H1 (cell line): ENCODE measurements at regions not wholly inside any gene's neighbourhood (a gene's known extent, or its start where the extent isn't known, plus 50 kb on each side); places are given as distances from the start of the nearest gene placed in this dataset.

Experiments
- CBX5 ChIP-seq: fragments of 300-800, 300-1000 bp; sonication (generic); IDR thresholded peaks from 2 replicates; pipeline ENCODE4 v1.7.1; 2016; ENCODE audit warnings: antibody characterized with exemption, low read length, low read depth
- GTF2F1 ChIP-seq: IDR thresholded peaks from 2 replicates; pipeline ENCODE4 v1.6.1; 2012; ENCODE audit warnings: low read depth, low read length, improper control_type of control experiment, borderline replicate concordance
- TF ChIP-seq, protein P1 (sequence below): fragments of 300-600 bp; sonication (generic); IDR thresholded peaks from 2 replicates; pipeline ENCODE4 v1.7.1; 2012; ENCODE audit warnings: low read length, moderate library complexity, mild to moderate bottlenecking, inconsistent platforms; ENCODE audit not compliant: insufficient replicate concordance
- TF ChIP-seq, protein P2 (sequence below): IDR thresholded peaks from 2 replicates; pipeline ENCODE4 v1.6.1; 2012; ENCODE audit warnings: low read length, inconsistent platforms

DNA sequence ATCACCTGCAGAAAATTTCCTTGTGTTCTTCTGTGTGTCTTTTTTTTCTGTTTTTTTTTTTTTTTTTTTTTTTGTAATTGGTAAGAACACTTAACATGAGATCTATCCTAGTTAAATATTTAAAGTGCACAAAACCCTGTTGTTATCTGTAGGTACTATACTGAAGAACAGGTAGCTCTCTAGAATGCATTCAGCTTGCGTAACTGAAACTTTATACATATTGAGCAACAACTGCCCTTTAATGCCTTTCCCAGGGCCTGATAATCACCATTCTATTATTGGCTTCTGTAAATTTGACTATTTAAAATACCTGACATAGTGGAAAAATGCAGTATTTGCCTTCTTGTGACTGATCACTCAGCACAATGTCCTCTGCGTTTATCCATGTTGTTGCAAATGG is 701.8 kb downstream of the SUCLG1 start (continued):
- TF ChIP-seq, protein P1, sequence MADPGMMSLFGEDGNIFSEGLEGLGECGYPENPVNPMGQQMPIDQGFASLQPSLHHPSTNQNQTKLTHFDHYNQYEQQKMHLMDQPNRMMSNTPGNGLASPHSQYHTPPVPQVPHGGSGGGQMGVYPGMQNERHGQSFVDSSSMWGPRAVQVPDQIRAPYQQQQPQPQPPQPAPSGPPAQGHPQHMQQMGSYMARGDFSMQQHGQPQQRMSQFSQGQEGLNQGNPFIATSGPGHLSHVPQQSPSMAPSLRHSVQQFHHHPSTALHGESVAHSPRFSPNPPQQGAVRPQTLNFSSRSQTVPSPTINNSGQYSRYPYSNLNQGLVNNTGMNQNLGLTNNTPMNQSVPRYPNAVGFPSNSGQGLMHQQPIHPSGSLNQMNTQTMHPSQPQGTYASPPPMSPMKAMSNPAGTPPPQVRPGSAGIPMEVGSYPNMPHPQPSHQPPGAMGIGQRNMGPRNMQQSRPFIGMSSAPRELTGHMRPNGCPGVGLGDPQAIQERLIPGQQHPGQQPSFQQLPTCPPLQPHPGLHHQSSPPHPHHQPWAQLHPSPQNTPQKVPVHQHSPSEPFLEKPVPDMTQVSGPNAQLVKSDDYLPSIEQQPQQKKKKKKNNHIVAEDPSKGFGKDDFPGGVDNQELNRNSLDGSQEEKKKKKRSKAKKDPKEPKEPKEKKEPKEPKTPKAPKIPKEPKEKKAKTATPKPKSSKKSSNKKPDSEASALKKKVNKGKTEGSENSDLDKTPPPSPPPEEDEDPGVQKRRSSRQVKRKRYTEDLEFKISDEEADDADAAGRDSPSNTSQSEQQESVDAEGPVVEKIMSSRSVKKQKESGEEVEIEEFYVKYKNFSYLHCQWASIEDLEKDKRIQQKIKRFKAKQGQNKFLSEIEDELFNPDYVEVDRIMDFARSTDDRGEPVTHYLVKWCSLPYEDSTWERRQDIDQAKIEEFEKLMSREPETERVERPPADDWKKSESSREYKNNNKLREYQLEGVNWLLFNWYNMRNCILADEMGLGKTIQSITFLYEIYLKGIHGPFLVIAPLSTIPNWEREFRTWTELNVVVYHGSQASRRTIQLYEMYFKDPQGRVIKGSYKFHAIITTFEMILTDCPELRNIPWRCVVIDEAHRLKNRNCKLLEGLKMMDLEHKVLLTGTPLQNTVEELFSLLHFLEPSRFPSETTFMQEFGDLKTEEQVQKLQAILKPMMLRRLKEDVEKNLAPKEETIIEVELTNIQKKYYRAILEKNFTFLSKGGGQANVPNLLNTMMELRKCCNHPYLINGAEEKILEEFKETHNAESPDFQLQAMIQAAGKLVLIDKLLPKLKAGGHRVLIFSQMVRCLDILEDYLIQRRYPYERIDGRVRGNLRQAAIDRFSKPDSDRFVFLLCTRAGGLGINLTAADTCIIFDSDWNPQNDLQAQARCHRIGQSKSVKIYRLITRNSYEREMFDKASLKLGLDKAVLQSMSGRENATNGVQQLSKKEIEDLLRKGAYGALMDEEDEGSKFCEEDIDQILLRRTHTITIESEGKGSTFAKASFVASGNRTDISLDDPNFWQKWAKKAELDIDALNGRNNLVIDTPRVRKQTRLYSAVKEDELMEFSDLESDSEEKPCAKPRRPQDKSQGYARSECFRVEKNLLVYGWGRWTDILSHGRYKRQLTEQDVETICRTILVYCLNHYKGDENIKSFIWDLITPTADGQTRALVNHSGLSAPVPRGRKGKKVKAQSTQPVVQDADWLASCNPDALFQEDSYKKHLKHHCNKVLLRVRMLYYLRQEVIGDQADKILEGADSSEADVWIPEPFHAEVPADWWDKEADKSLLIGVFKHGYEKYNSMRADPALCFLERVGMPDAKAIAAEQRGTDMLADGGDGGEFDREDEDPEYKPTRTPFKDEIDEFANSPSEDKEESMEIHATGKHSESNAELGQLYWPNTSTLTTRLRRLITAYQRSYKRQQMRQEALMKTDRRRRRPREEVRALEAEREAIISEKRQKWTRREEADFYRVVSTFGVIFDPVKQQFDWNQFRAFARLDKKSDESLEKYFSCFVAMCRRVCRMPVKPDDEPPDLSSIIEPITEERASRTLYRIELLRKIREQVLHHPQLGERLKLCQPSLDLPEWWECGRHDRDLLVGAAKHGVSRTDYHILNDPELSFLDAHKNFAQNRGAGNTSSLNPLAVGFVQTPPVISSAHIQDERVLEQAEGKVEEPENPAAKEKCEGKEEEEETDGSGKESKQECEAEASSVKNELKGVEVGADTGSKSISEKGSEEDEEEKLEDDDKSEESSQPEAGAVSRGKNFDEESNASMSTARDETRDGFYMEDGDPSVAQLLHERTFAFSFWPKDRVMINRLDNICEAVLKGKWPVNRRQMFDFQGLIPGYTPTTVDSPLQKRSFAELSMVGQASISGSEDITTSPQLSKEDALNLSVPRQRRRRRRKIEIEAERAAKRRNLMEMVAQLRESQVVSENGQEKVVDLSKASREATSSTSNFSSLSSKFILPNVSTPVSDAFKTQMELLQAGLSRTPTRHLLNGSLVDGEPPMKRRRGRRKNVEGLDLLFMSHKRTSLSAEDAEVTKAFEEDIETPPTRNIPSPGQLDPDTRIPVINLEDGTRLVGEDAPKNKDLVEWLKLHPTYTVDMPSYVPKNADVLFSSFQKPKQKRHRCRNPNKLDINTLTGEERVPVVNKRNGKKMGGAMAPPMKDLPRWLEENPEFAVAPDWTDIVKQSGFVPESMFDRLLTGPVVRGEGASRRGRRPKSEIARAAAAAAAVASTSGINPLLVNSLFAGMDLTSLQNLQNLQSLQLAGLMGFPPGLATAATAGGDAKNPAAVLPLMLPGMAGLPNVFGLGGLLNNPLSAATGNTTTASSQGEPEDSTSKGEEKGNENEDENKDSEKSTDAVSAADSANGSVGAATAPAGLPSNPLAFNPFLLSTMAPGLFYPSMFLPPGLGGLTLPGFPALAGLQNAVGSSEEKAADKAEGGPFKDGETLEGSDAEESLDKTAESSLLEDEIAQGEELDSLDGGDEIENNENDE: no peak
- TF ChIP-seq GTF2F1 (no peak), CBX5 (no peak)
- TF ChIP-seq, protein P2, sequence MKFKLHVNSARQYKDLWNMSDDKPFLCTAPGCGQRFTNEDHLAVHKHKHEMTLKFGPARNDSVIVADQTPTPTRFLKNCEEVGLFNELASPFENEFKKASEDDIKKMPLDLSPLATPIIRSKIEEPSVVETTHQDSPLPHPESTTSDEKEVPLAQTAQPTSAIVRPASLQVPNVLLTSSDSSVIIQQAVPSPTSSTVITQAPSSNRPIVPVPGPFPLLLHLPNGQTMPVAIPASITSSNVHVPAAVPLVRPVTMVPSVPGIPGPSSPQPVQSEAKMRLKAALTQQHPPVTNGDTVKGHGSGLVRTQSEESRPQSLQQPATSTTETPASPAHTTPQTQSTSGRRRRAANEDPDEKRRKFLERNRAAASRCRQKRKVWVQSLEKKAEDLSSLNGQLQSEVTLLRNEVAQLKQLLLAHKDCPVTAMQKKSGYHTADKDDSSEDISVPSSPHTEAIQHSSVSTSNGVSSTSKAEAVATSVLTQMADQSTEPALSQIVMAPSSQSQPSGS: no peak
- TF ChIP-seq, all 59 proteins: peak for 0
